Smooth muscle cell (in vitro differentiated cells): ENCODE measurements at regions not wholly inside any gene's neighbourhood (a gene's known extent, or its start where the extent isn't known, plus 50 kb on each side); places are given as distances from the start of the nearest gene placed in this dataset.

ENCODE experiments used
- DNase-seq: peaks from one replicate; lab custom pipeline; 2025; ENCODE audit not compliant: unreplicated experiment; lab: John Stamatoyannopoulos, UW
- H2AFZ ChIP-seq: fragments of 200-600 bp; sonication (generic); 2 replicates; pipeline ENCODE4 v1.6.0; 2016; ENCODE audit warnings: antibody characterized with exemption, low read depth, mild to moderate bottlenecking
- H3F3A ChIP-seq: fragments of 200-600 bp; sonication (generic); 2 replicates; pipeline ENCODE4 v1.6.0; 2017; ENCODE audit warnings: antibody characterized with exemption, low read depth
- H3K27ac ChIP-seq: fragments of 200-600 bp; sonication (generic); 2 replicates; pipeline ENCODE4 v1.5.1; 2016; ENCODE audit warnings: low read depth, mild to moderate bottlenecking
- H3K27me3 ChIP-seq: fragments of 200-600 bp; sonication (generic); 2 replicates; pipeline ENCODE4 v1.6.1; 2016; ENCODE audit warnings: low read depth, mild to moderate bottlenecking
- H3K36me3 ChIP-seq: fragments of 200-600 bp; sonication (generic); 2 replicates; pipeline ENCODE4 v1.5.1; 2016; ENCODE audit warnings: low read depth
- H3K4me1 ChIP-seq: fragments of 200-600 bp; sonication (generic); 2 replicates; pipeline ENCODE4 v1.5.1; 2016; ENCODE audit warnings: low read depth
- H3K4me2 ChIP-seq: fragments of 200-600 bp; sonication (generic); 2 replicates; pipeline ENCODE4 v1.6.0; 2016; ENCODE audit warnings: mild to moderate bottlenecking
- H3K4me3 ChIP-seq: fragments of 200-600 bp; sonication (generic); 2 replicates; pipeline ENCODE4 v1.5.1; 2016; ENCODE audit warnings: mild to moderate bottlenecking
- H3K79me2 ChIP-seq: fragments of 200-600 bp; sonication (generic); 2 replicates; pipeline ENCODE4 v1.6.0; 2016; ENCODE audit warnings: low read depth, mild to moderate bottlenecking
- H3K9ac ChIP-seq: fragments of 200-600 bp; sonication (generic); 2 replicates; pipeline ENCODE4 v1.6.0; 2016; ENCODE audit warnings: low read depth
- H3K9me3 ChIP-seq: fragments of 200-600 bp; sonication (generic); replicated peaks from 2 replicates; pipeline ENCODE4 v1.5.1; 2016; ENCODE audit warnings: low read depth
- H4K20me1 ChIP-seq: fragments of 200-600 bp; sonication (generic); 2 replicates; pipeline ENCODE4 v1.6.0; 2016; ENCODE audit warnings: low read depth
- CTCF ChIP-seq: fragments of 200-600 bp; sonication (generic); IDR thresholded peaks from 2 replicates; pipeline ENCODE4 v1.5.1; 2017; ENCODE audit warnings: borderline replicate concordance, mild to moderate bottlenecking, antibody characterized with exemption; ENCODE audit not compliant: insufficient read depth, poor library complexity, severe bottlenecking
- WGBS: methylation state at CpG from one replicate; pipeline ENCODE4 v1.1.7; 2016; ENCODE audit warnings: low lambda C conversion rate; 5-methylcytosine and 5-hydroxymethylcytosine counted together

DNA sequence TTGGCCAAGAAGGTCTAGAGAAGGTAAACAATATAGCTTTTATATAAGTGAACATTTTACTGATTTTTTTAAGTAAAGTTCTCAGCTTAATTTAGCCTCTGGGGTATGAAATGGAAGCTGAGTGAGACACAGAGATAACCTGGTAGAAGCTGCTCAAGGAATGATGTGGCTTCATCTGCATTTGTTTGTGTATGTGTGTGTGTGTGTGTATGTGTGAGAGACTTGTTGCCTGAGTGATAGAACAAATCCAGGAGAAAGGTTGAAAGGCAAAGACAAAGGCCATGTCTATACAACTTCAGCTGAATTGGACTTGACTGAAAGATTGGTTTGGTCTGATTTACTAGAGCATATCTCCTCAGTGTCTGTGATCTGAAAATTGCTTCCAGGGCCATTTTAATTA is 63.6 kb downstream of the PCDH7 start:
- DNase-seq: no peak

GRCh38 chr4:30789219-30789671 is 69.1 kb downstream of the PCDH7 start:
- Histone ChIP-seq H3K4me3 (peak overlapping the region; percentile 26), H3K27ac (no peak overlapping the region), H3K27me3 (no peaks in the 10 kb centered on the region), H3K4me1 (peaks cover 15% of the 10 kb centered on the region), H3K36me3 (no peaks in the 10 kb centered on the region), H3K9me3 (no peaks in the 10 kb centered on the region), H3K9ac (no peak overlapping the region), H2AFZ (no peak overlapping the region), H3K4me2 (peak overlapping the region; percentile 36), H4K20me1 (no peaks in the 10 kb centered on the region), H3F3A (no peaks in the 10 kb centered on the region), H3K79me2 (no peaks in the 10 kb centered on the region)
- TF ChIP-seq CTCF: no peak
- DNase-seq: no peak
- 39% methylated on average over 2 of the region's 2 CpGs for WGBS

More for the DNA sequence above, 63.6 kb downstream of the PCDH7 start:
- H3K27me3 ChIP-seq: no peaks in the 10 kb centered on the region
- H3K36me3 ChIP-seq: no peaks in the 10 kb centered on the region
- H3K4me1 ChIP-seq: no peaks in the 10 kb centered on the region
- no peak overlapping the region for H3K9ac ChIP-seq
- H2AFZ ChIP-seq: no peak overlapping the region
- no peaks in the 10 kb centered on the region for H4K20me1 ChIP-seq
- no peak for TF ChIP-seq CTCF
- no peak overlapping the region for H3K27ac ChIP-seq
- H3K4me2 ChIP-seq: no peak overlapping the region
- H3F3A ChIP-seq: no peaks in the 10 kb centered on the region
- H3K4me3 ChIP-seq: no peak overlapping the region
- no peaks in the 10 kb centered on the region for H3K9me3 ChIP-seq
- peaks cover 14% of the 10 kb centered on the region for H3K79me2 ChIP-seq

- no peaks in the 10 kb centered on the region for H3K36me3 ChIP-seq
- no peak for DNase-seq
- 100% methylated on average over 1 of the region's 1 CpG for WGBS
- peaks cover 15% of the 10 kb centered on the region for H3K4me1 ChIP-seq
- no peaks in the 10 kb centered on the region for H3K9me3 ChIP-seq
- H3K79me2 ChIP-seq: no peaks in the 10 kb centered on the region
- H3K27me3 ChIP-seq: no peaks in the 10 kb centered on the region
- no peak for TF ChIP-seq CTCF
- H3K27ac ChIP-seq: no peak overlapping the region
- no peak overlapping the region for H3K4me2 ChIP-seq
- no peak overlapping the region for H3K4me3 ChIP-seq
- H4K20me1 ChIP-seq: no peaks in the 10 kb centered on the region
- no peak overlapping the region for H2AFZ ChIP-seq
- H3F3A ChIP-seq: no peaks in the 10 kb centered on the region
- H3K9ac ChIP-seq: no peak overlapping the region
Measured at GRCh38 chr4:30790123-30790522, 70.0 kb downstream of the PCDH7 start.

- H3K79me2 ChIP-seq: no peaks in the 10 kb centered on the region
- no peak overlapping the region for H3K9ac ChIP-seq
- H3K4me3 ChIP-seq: no peak overlapping the region
- no peaks in the 10 kb centered on the region for H3K27me3 ChIP-seq
- no peaks in the 10 kb centered on the region for H3K9me3 ChIP-seq
- 79% methylated on average over 4 of the region's 4 CpGs for WGBS
- no peak overlapping the region for H2AFZ ChIP-seq
- no peaks in the 10 kb centered on the region for H4K20me1 ChIP-seq
- no peak overlapping the region for H3K4me2 ChIP-seq
- H3K4me1 ChIP-seq: peaks cover 15% of the 10 kb centered on the region
- no peaks in the 10 kb centered on the region for H3K36me3 ChIP-seq
- DNase-seq: no peak
- no peak for TF ChIP-seq CTCF
- no peaks in the 10 kb centered on the region for H3F3A ChIP-seq
- H3K27ac ChIP-seq: no peak overlapping the region
Measured at GRCh38 chr4:30790998-30791397, 70.8 kb downstream of the PCDH7 start.
